Urinary bladder (tissue), 3 donors: ENCODE measurements at regions not wholly inside any gene's neighbourhood (a gene's known extent, or its start where the extent isn't known, plus 50 kb on each side); places are given as distances from the start of the nearest gene placed in this dataset.

Experiments
- DNase-seq: peaks from one replicate; pipeline ENCODE4 v3.0.0-alpha.2; 2015; ENCODE audit errors: extremely low spot score
- H3K27ac ChIP-seq: one replicate; pipeline ENCODE4 v1.5.1; 2013; ENCODE audit warnings: low read depth, mild to moderate bottlenecking, moderate library complexity
- H3K36me3 ChIP-seq: one replicate; pipeline ENCODE4 v1.6.1; 2013; ENCODE audit warnings: mild to moderate bottlenecking, moderate library complexity; ENCODE audit not compliant: insufficient read depth
- H3K4me1 ChIP-seq: one replicate; pipeline ENCODE4 v1.6.1; 2013; ENCODE audit warnings: mild to moderate bottlenecking, moderate library complexity; ENCODE audit not compliant: insufficient read depth
- H3K4me3 ChIP-seq: one replicate; pipeline ENCODE4 v1.5.1; 2013; ENCODE audit warnings: low read depth, low read length
- WGBS: extraction: QIAGEN DNeasy Blood & Tissue Kit; methylation state at CpG from one replicate; pipeline ENCODE4 v1.1.7; 2013; 5-methylcytosine and 5-hydroxymethylcytosine counted together
- donor health status: healthy with polysubstance abuse.
- donor health status: healthy.

DNA sequence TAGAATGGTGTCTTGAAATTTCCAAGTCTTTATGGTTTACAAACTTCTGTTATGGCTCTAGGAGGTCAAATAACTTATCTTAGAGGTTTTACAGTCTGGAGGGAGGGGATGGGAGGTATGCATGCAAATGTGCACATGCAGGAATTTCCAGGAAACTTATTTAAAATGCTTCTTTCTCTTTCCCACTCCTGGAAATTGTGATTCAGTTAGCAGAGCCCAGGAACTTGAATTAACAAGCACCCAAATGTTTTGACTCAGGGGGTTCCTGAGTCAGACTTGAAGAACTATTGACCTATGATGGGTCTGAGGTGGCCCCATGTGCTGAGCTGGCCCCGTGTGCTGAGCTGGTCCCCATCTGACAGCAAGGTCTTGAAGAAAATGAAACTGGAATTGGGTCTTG, 669.4 kb downstream of the INHBA start:
- no peak for DNase-seq
- no peaks in the 10 kb centered on the region for H3K36me3 ChIP-seq
- WGBS = 87% methylated on average over 1 of the region's 1 CpG
- H3K4me3 ChIP-seq = no peak overlapping the region
- no peaks in the 10 kb centered on the region for H3K4me1 ChIP-seq
- H3K27ac ChIP-seq = no peak overlapping the region

DNA sequence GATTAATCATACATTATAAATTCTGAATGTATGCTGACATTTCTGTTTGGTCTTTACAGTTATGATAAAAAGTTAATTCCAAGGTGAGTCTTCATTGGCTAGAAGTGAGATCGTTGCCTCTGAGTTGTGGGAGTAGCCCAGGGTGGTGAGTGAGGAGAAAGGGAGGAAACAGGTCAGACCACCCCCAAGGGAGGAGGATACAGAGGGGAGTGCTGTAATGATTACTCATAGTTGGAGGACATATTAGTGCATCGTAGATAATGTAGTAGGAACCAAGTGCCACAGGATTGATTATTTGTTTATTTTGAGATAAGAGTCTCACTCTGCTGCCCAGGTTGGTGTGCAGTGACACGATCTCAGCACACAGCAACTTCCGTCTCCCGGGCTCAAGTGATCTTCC, 672.2 kb downstream of the INHBA start:
- 86% methylated on average over 5 of the region's 5 CpGs for WGBS
- Histone ChIP-seq H3K4me1 (no peaks in the 10 kb centered on the region), H3K27ac (no peak overlapping the region)

DNA sequence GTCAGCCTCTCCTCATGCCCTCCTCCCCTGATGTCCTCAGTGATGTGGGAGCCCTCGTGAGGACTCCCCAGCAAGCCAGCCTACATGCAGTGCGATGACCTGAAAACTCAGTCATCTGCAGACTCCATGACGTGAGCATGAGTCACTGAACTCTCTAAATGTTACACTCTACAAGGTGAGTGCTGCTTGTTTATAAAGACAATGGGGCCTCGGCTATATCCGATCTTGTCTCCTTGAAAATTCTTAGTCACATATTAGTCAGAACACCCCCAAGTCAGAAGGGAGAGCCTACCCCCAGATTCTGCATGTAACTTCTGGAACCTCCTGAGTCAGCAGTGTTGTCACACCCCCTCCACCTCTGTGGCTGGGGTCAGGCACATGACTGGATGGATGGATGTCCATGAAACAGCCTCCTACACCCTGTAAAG, 673.8 kb downstream of the INHBA start:
- H3K4me1 ChIP-seq = no peaks in the 10 kb centered on the region
- no peak overlapping the region for H3K4me3 ChIP-seq
- 86% methylated on average over 5 of the region's 5 CpGs for WGBS
- no peak overlapping the region for H3K27ac ChIP-seq
- no peak for DNase-seq
- no peaks in the 10 kb centered on the region for H3K36me3 ChIP-seq

More for the DNA sequence above, 672.2 kb downstream of the INHBA start:
- no peak overlapping the region for H3K4me3 ChIP-seq
- H3K36me3 ChIP-seq = no peaks in the 10 kb centered on the region
- no peak for DNase-seq

DNA sequence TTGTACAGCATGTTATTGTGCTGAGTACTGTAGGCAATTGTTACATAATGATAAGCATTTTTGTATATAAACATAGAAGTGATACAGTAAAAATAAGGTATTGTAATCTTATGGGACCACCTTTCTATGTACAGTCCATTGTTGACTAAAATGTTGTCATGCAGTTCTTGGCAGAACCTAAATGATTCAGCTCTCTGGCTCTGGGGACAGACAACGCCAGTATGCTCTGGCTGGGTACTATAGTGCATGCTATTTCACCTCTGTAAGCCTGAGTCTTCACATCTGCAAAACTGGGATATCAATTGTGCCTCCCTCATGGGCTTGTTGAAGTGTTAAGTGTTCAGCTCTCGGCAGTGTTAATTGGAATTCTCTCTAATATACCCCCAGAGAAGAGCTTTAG, 674.3 kb downstream of the INHBA start:
- no peaks in the 10 kb centered on the region for H3K4me1 ChIP-seq
- DNase-seq = no peak
- H3K27ac ChIP-seq = no peak overlapping the region
- H3K4me3 ChIP-seq = no peak overlapping the region
- H3K36me3 ChIP-seq = no peaks in the 10 kb centered on the region
- WGBS = 90% methylated on average over 2 of the region's 2 CpGs

DNA sequence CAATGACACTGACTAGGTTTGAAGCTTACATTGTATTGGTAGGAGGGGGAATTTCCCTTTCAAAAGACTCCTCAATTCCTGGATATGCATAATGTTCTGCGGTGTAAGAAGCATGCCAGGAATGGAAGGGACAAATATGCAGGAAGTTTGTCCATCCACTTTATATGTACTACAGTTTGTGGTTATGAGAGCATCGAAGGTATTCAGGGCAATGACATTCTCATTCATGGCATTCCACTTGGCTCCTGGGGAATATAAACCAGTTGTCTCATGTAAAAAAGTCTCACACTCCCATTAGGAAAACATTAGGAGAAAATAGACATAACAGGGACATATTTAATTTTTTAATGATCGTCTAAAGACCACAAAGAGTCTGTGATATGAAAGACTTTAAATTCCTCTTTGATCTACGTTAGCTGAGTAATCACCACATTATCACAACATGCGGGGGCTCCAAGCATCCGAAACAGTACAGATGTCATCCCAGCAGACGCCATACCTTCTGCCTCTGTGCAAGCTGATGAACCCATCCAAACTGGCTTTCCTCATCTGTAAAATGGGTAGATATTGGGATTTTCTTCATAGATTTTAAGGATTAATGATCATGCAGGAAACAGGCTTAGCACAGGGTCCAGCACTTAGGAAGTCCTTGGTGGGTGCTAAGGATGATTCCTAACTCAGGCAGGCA, 675.3 kb downstream of the INHBA start:
- Histone ChIP-seq H3K36me3 (no peaks in the 10 kb centered on the region), H3K4me3 (no peak overlapping the region), H3K27ac (no peak overlapping the region), H3K4me1 (no peaks in the 10 kb centered on the region)
- DNase-seq = no peak
- 72% methylated on average over 7 of the region's 7 CpGs for WGBS

DNA sequence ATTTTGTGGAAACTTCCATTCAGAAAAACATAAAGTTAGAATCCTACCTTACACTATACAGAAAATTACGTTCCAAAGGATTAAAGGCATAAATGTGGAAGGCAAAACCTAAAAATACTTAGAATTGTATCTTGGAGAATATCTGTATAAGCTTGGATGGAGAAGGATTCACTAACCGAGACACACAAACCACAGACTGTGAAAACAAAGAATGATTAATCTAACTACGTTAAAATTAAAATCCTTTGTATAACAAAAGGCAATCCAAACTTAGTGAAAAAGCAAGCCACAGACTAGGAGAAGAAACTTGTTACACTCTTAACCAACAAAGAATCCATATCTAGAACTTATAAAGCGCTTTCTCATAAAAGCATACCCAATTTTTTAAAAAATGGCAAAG, 678.8 kb downstream of the INHBA start:
- Histone ChIP-seq H3K4me1 (no peaks in the 10 kb centered on the region), H3K4me3 (no peak overlapping the region), H3K27ac (no peak overlapping the region), H3K36me3 (no peaks in the 10 kb centered on the region)
- WGBS = 92% methylated on average over 4 of the region's 4 CpGs
- DNase-seq = no peak

DNA sequence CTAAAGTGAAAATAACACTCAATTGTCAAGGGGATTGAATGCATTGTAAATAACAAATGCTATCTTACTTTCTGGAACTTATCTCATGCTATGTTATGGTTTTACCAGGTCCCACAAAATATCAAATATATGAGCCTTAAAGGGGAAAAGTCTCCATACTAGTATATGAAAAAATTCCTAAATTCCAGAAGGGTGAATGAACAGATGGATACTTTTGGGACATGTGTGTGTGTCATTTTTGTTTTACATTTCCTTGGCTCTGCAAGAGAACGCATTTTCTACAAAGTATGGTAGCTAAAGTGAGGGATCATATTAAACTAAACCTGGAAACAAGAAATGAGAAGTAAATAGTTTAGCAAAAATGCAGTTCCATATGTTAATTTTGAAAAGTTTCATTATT, 682.8 kb downstream of the INHBA start:
- WGBS = 98% methylated on average over 1 of the region's 1 CpG
- Histone ChIP-seq H3K36me3 (no peaks in the 10 kb centered on the region), H3K4me3 (no peak overlapping the region), H3K4me1 (no peaks in the 10 kb centered on the region), H3K27ac (no peak overlapping the region)
- no peak for DNase-seq

DNA sequence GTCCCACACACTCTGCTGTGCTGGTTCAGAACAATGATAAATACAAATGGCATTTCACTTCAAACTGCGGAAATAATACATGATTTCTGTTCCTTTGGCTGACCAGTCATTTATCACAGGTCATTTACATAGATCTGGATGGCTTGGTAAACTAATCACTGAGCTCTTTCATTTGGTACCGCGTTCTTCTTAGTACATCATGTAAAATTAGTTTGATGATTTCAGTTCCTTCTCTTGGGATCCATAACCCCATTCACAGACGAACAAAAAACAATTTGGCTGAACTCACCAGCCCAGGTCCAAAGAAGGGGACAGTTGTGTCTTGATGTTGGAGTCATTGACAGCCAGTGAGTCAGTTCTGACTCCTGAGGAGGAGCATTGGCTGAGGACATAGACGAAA, 689.8 kb downstream of the INHBA start:
- Histone ChIP-seq H3K36me3 (no peaks in the 10 kb centered on the region), H3K4me1 (no peaks in the 10 kb centered on the region), H3K4me3 (no peak overlapping the region), H3K27ac (no peak overlapping the region)
- whole genome bisulfite sequencing = 84% methylated on average over 5 of the region's 5 CpGs
- no peak for DNase-seq

DNA sequence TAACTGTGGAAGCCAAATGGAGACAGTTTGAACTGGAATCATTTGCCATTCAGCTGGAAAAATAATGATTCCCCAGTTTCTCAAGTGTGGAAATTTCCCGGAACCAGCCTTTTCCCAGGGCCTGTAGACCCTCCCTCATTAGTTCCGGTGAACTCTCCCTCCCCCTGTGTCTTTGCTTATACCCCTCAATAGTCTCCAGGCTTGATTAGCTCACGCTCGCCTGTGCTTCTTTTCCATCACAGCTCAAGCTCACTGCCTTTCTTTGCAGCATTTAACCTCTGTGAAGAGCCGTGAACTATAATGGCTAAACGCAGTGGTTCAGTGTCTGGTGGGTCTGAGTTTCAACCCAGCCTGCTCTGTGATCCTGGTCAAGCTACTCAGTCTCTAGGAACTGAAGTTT, 690.8 kb downstream of the INHBA start:
- Histone ChIP-seq H3K27ac (no peak overlapping the region), H3K4me3 (no peak overlapping the region), H3K36me3 (no peaks in the 10 kb centered on the region), H3K4me1 (no peaks in the 10 kb centered on the region)
- WGBS = 94% methylated on average over 6 of the region's 6 CpGs
- no peak for DNase-seq

DNA sequence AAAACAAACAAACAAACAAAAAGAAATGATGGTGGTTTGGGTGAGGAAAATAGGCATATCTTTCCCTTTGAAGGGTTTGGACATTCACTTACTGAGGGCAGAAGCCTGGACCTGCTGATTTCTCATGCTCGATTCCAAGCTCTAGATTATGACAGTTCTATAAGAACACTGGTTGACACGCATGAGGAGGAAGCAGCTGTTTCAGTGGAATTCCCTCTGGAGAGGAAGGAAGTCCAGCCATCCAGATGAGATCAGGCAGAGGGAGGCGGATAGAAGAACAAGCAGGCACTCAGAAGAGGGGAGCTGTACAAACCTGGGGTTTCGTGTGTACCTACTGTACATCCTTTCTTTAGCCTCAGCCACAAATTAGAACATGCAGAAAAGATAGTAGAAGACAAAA, 691.9 kb downstream of the INHBA start:
- Histone ChIP-seq H3K27ac (no peak overlapping the region), H3K36me3 (no peaks in the 10 kb centered on the region), H3K4me3 (no peak overlapping the region), H3K4me1 (no peaks in the 10 kb centered on the region)
- DNase-seq = no peak
- WGBS = 67% methylated on average over 4 of the region's 4 CpGs

DNA sequence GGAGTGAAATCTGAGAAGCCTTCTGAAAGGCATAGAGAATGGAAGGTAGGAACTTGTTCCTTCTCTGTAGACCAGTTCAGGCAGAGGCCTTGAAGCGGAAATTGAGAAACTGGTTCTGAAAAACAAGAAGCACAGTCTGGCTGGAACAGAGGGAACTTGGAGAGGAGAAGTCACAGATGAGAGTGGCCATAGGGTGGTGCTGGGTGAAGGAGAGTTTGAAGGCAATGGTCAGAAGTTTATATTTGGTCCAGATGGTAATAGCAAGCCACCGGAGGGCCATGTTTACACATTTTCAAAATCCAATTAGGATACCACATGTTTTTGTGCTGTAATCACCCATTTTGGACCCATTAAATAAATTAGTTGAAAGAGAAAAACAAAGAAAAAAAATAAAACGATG, 692.5 kb downstream of the INHBA start:
- H3K36me3 ChIP-seq = no peaks in the 10 kb centered on the region
- no peak for DNase-seq
- WGBS = 75% methylated on average over 3 of the region's 3 CpGs
- H3K27ac ChIP-seq = no peak overlapping the region
- no peak overlapping the region for H3K4me3 ChIP-seq
- H3K4me1 ChIP-seq = no peaks in the 10 kb centered on the region

DNA sequence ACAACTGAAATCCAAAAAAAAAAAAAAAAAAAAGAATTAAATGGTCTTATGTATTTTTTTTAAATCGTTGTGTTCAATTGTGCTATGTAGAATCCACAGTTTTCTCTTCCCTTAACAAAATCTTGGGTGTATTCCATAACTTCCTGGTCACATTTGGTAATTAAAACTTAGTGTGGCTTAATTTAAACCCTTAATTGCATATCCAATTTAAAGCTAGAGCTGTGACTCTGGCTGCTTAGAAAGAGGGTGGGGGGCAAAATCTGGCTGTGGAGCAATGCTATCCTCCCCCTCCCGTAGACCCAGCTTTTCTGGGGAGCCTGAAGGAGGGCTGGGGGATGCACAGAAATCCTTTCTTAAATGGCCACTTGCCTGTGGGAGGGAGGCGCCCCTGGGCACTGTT, 695.1 kb downstream of the INHBA start:
- H3K4me3 ChIP-seq = no peak overlapping the region
- WGBS = 94% methylated on average over 3 of the region's 3 CpGs
- no peak overlapping the region for H3K27ac ChIP-seq
- H3K4me1 ChIP-seq = no peaks in the 10 kb centered on the region
- H3K36me3 ChIP-seq = no peaks in the 10 kb centered on the region
- DNase-seq = no peak

DNA sequence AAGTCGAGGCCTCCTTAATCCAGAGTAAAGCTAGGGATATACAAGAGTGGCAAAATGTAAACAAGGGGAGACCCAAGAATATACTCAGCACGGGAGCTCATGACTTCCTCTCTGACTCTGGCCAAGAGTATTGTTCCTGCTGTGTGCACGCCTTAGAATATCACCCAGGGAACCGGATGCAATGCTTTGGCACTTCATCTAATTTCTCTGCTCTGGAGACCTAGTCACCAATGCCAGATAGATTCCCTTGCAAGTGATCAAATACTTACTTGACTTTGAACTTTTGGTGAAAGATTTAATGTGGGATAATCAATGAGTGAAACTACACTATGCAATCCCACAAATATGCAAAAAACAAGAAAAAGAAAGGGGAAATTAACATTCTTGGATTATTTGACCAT, 695.5 kb downstream of the INHBA start:
- WGBS = 35% methylated on average over 4 of the region's 4 CpGs
- Histone ChIP-seq H3K36me3 (no peaks in the 10 kb centered on the region), H3K4me1 (no peaks in the 10 kb centered on the region), H3K4me3 (no peak overlapping the region), H3K27ac (no peak overlapping the region)
- DNase-seq = no peak

DNA sequence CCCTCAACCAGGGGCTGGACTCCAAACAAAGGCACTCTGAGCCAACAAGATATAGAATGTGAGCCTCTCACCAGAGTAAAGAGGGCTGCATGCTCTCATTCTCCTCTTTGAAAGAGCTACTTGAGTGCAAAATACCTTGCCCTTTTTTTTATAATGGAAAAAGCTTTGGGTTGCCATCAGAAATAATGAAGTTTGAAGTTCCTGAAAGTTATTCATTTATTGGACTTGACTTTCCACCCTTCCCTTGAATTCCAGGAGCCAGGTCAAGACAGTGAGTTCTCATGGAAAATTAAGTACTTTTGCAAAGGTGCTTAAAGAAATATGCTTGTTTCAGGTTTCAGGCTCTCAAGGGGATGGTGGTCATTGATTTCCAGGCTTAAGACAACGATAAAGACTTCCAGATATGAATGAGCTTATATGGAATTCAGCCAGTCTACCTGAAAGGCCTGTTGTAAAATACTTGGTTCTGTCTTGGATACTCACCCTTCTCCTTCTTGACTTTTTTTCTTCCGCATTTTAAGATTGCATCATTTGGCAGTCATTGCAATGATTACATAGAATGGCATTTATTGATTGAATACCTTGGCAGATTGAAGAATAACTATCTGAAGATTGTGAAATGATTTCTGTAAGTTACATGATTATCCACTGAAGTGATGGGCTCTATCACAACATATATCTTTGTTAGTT, 696.4 kb downstream of the INHBA start:
- Histone ChIP-seq H3K36me3 (no peaks in the 10 kb centered on the region), H3K4me1 (no peaks in the 10 kb centered on the region), H3K4me3 (no peak overlapping the region), H3K27ac (no peak overlapping the region)
- DNase-seq = no peak
- WGBS = 82% methylated on average over 2 of the region's 2 CpGs
